Lower leg skin (tissue), 4 donors: ENCODE measurements at regions not wholly inside any gene's neighbourhood (a gene's known extent, or its start where the extent isn't known, plus 50 kb on each side); places are given as distances from the start of the nearest gene placed in this dataset.

Experiments used
- DNase-seq, 2 donors: peaks; one replicate each; pipeline ENCODE4 v3.0.0-alpha.2; 2019; ENCODE audit warnings: low spot score in 2 of 2
- H3K4me3 ChIP-seq: fragments of 200-600 bp; sonication (generic); 2 replicates; pipeline ENCODE4 v1.5.1; 2017; ENCODE audit warnings: mild to moderate bottlenecking, low read depth; ENCODE audit not compliant: poor library complexity, severe bottlenecking
- CTCF ChIP-seq, 3 donors: fragments of 450-650 bp; IDR thresholded peaks; one replicate each; pipeline ENCODE4 v1.5.1; 2016; ENCODE audit warnings: antibody characterized with exemption in 3 of 3, mild to moderate bottlenecking in 3 of 3, moderate library complexity in 2 of 3
- POLR2A ChIP-seq, 2 donors: fragments of 450-650 bp; IDR thresholded peaks; one replicate each; pipeline ENCODE4 v1.6.1; 2016 to 2017; ENCODE audit warnings: antibody characterized with exemption in 2 of 2, mild to moderate bottlenecking in 1 of 2, moderate library complexity in 1 of 2
- WGBS, 2 donors: methylation state at CpG; one replicate each; pipeline ENCODE4 v1.1.5; 2018; 5-methylcytosine and 5-hydroxymethylcytosine counted together
- intact Hi-C: fragments of 100-400 bp; cut with DNase I; formaldehyde crosslinking; loops from one replicate; pipeline ENCODE4 v1.15.0; 2023; ENCODE audit warnings: low total_unique reads

GRCh38 chr7:131897016-131897789, 340.8 kb upstream of the PODXL start:
- TF ChIP-seq POLR2A (IDR thresholded peaks at IDR 0.05), result no peak
- TF ChIP-seq CTCF (IDR thresholded peaks at IDR 0.05), result no peak
- intact Hi-C loops, result loop anchor here (5.0 kb wide), 1 partner anchor 155 kb away; no protein-coding TSS in a partner anchor
- WGBS, 2 donors, result 38 to 42% methylated on average over 6 of the region's 6 CpGs

GRCh38 chr7:131896165-131896863, 339.9 kb upstream of the PODXL start:
- TF ChIP-seq POLR2A (IDR thresholded peaks at IDR 0.05) (no peak), CTCF (IDR thresholded peaks at IDR 0.05) (no peak)
- 48 to 55% methylated on average over 7 of the region's 7 CpGs for WGBS, 2 donors
- no peak for DNase-seq
- intact Hi-C loops, result loop anchor here (5.0 kb wide), 1 partner anchor 154 kb away; no protein-coding TSS in a partner anchor
- H3K4me3 ChIP-seq, result no peak overlapping the region

More at GRCh38 chr7:131897016-131897789, 340.8 kb upstream of the PODXL start:
- no peak for DNase-seq
- H3K4me3 ChIP-seq, result no peak overlapping the region

- no peak overlapping the region for H3K4me3 ChIP-seq
- intact Hi-C loops, result loop anchor here (5.0 kb wide), 1 partner anchor 153 kb away; no protein-coding TSS in a partner anchor
- TF ChIP-seq POLR2A (IDR thresholded peaks at IDR 0.05), result no peak
- TF ChIP-seq CTCF (IDR thresholded peaks at IDR 0.05), result no peak
- no peak for DNase-seq
- WGBS, 2 donors, result 62 to 78% methylated on average over 2 of the region's 2 CpGs
Observed at GRCh38 chr7:131895541-131896164, 339.2 kb upstream of the PODXL start.

- TF ChIP-seq CTCF (IDR thresholded peaks at IDR 0.05), result no peak
- TF ChIP-seq POLR2A (IDR thresholded peaks at IDR 0.05), result no peak
- no peak for DNase-seq
- intact Hi-C loops, result no loop called here
- H3K4me3 ChIP-seq, result no peak overlapping the region
- 83 to 86% methylated on average over 1 of the region's 1 CpG for WGBS, 2 donors
Observed at GRCh38 chr7:131893631-131894340, 337.4 kb upstream of the PODXL start.

- 47 to 51% methylated on average over 6 of the region's 6 CpGs for WGBS, 2 donors
- intact Hi-C loops, result no loop called here
- DNase-seq, result no peak
- TF ChIP-seq POLR2A (IDR thresholded peaks at IDR 0.05) (no peak), CTCF (IDR thresholded peaks at IDR 0.05) (no peak)
- H3K4me3 ChIP-seq, result no peak overlapping the region
Observed at GRCh38 chr7:131890176-131890575, 333.7 kb upstream of the PODXL start.
